H9 (cell line): ENCODE measurements at regions not wholly inside any gene's neighbourhood (a gene's known extent, or its start where the extent isn't known, plus 50 kb on each side); places are given as distances from the start of the nearest gene placed in this dataset.

Source experiments
- DNase-seq: peaks from one replicate; pipeline ENCODE4 v3.0.0-alpha.2; 2017
- H2AFZ ChIP-seq: one replicate; pipeline ENCODE4 v1.6.1; 2013; ENCODE audit warnings: mild to moderate bottlenecking, low read length, control low read depth, moderate library complexity
- H2AK5ac ChIP-seq: 2 replicates; pipeline ENCODE4 v1.6.1; 2013; ENCODE audit warnings: low read length, control low read depth, mixed read lengths; ENCODE audit not compliant: insufficient read length
- H2BK120ac ChIP-seq: one replicate; pipeline ENCODE4 v1.6.1; 2013; ENCODE audit warnings: low read depth, mild to moderate bottlenecking, low read length, control low read depth, inconsistent platforms; ENCODE audit not compliant: poor library complexity, severe bottlenecking
- H2BK12ac ChIP-seq: 2 replicates; pipeline ENCODE4 v1.6.1; 2013; ENCODE audit warnings: low read length, control low read depth, mixed read lengths, low read depth; ENCODE audit not compliant: insufficient read length
- H2BK15ac ChIP-seq: 2 replicates; pipeline ENCODE4 v1.6.1; 2013; ENCODE audit warnings: low read depth, low read length, control low read depth
- H2BK20ac ChIP-seq: one replicate; pipeline ENCODE4 v1.6.1; 2013; ENCODE audit warnings: low read depth, mild to moderate bottlenecking, low read length, control low read depth, inconsistent platforms; ENCODE audit not compliant: poor library complexity, severe bottlenecking
- H2BK5ac ChIP-seq: 2 replicates; pipeline ENCODE4 v1.6.1; 2013; ENCODE audit warnings: low read length, control low read depth, mixed read lengths; ENCODE audit not compliant: insufficient read length
- H3K14ac ChIP-seq: 2 replicates; pipeline ENCODE4 v1.6.1; 2013; ENCODE audit warnings: low read length, control low read depth; ENCODE audit not compliant: insufficient read depth
- H3K18ac ChIP-seq: 2 replicates; pipeline ENCODE4 v1.6.1; 2013; ENCODE audit warnings: low read depth, mild to moderate bottlenecking, mixed read lengths, low read length, control low read depth; ENCODE audit not compliant: insufficient read length
- H3K23ac ChIP-seq: 2 replicates; pipeline ENCODE4 v1.6.1; 2013; ENCODE audit warnings: low read length, control low read depth, mixed read lengths, low read depth; ENCODE audit not compliant: insufficient read length
- H3K23me2 ChIP-seq: 2 replicates; pipeline ENCODE4 v1.6.1; 2013; ENCODE audit warnings: low read depth, mild to moderate bottlenecking, mixed read lengths, low read length, control low read depth; ENCODE audit not compliant: insufficient read length, poor library complexity, severe bottlenecking
- H3K27ac ChIP-seq: 2 replicates; pipeline ENCODE4 v1.5.1; 2013; ENCODE audit warnings: low read length, control low read depth, mixed read lengths, low read depth; ENCODE audit not compliant: insufficient read length
- H3K27me3 ChIP-seq: 2 replicates; pipeline ENCODE4 v1.6.1; 2013; ENCODE audit warnings: low read length, control low read depth, inconsistent platforms; ENCODE audit not compliant: insufficient read depth
- H3K4ac ChIP-seq: 2 replicates; pipeline ENCODE4 v1.6.1; 2013; ENCODE audit warnings: low read depth, mild to moderate bottlenecking, control low read depth, inconsistent platforms, low read length, moderate library complexity
- H3K4me1 ChIP-seq: 2 replicates; pipeline ENCODE4 v1.6.1; 2013; ENCODE audit warnings: low read length, control low read depth, inconsistent platforms; ENCODE audit not compliant: insufficient read depth
- H3K4me2 ChIP-seq: 2 replicates; pipeline ENCODE4 v1.6.1; 2013; ENCODE audit warnings: low read length, control low read depth, mixed read lengths; ENCODE audit not compliant: insufficient read length, insufficient read depth
- H3K56ac ChIP-seq: 2 replicates; pipeline ENCODE4 v1.6.1; 2013; ENCODE audit warnings: low read depth, mild to moderate bottlenecking, mixed read lengths, low read length, control low read depth; ENCODE audit not compliant: insufficient read length
- H3K79me1 ChIP-seq: 2 replicates; pipeline ENCODE4 v1.6.1; 2013; ENCODE audit warnings: low read depth, mild to moderate bottlenecking, moderate library complexity, low read length, control low read depth, inconsistent platforms; ENCODE audit not compliant: insufficient read depth, poor library complexity, severe bottlenecking
- H3K79me2 ChIP-seq: 2 replicates; pipeline ENCODE4 v1.6.1; 2013; ENCODE audit warnings: low read length, control low read depth, inconsistent platforms; ENCODE audit not compliant: insufficient read depth
- H3K9ac ChIP-seq: 2 replicates; pipeline ENCODE4 v1.6.1; 2013; ENCODE audit warnings: low read length, control low read depth, mixed read lengths; ENCODE audit not compliant: insufficient read length; ENCODE audit errors: extremely low read depth
- H3K9me3 ChIP-seq: one replicate; pipeline ENCODE4 v1.6.1; 2013; ENCODE audit warnings: low read depth, low read length, inconsistent platforms; ENCODE audit not compliant: control insufficient read depth
- H3T11ph ChIP-seq: one replicate; pipeline ENCODE4 v1.6.1; 2013; ENCODE audit warnings: mild to moderate bottlenecking, low read length, control low read depth, inconsistent platforms
- H4K20me1 ChIP-seq: one replicate; pipeline ENCODE4 v1.6.1; 2013; ENCODE audit not compliant: control insufficient read depth, insufficient read length, insufficient read depth
- H4K5ac ChIP-seq: 2 replicates; pipeline ENCODE4 v1.6.1; 2013; ENCODE audit warnings: low read depth, mild to moderate bottlenecking, mixed read lengths, low read length, control low read depth; ENCODE audit not compliant: insufficient read length
- H4K8ac ChIP-seq: replicated peaks from 2 replicates; pipeline ENCODE4 v1.6.1; 2013; ENCODE audit warnings: low read length, control low read depth, mixed read lengths, low read depth; ENCODE audit not compliant: insufficient read length
- H4K91ac ChIP-seq: 2 replicates; pipeline ENCODE4 v1.6.1; 2013; ENCODE audit warnings: low read depth, mild to moderate bottlenecking, moderate library complexity, mixed read lengths, low read length, control low read depth; ENCODE audit not compliant: insufficient read length
- H3K27ac Mint-ChIP-seq, 3 experiments: 2 replicates in 2 of 3; 3 replicates in 1 of 3; pipeline ENCODE4 v1.8.0; 2020 to 2021; ENCODE audit warnings: mixed read lengths in 3 of 3, mild to moderate bottlenecking in 1 of 3, moderate library complexity in 1 of 3
- H3K27me3 Mint-ChIP-seq: 2 replicates; pipeline ENCODE4 v1.8.0; 2021; ENCODE audit warnings: low read depth, mild to moderate bottlenecking, moderate library complexity, mixed read lengths
- H3K36me3 Mint-ChIP-seq, 3 experiments: 2 replicates in 2 of 3; 3 replicates in 1 of 3; pipeline ENCODE4 v1.8.0; 2020 to 2021; ENCODE audit warnings: low read depth in 3 of 3, mixed read lengths in 3 of 3; ENCODE audit not compliant: insufficient read depth in 1 of 3
- H3K4me1 Mint-ChIP-seq, 2 experiments: 2 replicates each; pipeline ENCODE4 v1.8.0; 2020; ENCODE audit warnings: mixed read lengths in 2 of 2
- H3K4me3 Mint-ChIP-seq, 2 experiments: 2 replicates in 1 of 2; 3 replicates in 1 of 2; pipeline ENCODE4 v1.8.0; 2020 to 2021; ENCODE audit warnings: mild to moderate bottlenecking in 2 of 2, mixed read lengths in 2 of 2, moderate library complexity in 1 of 2
- H3K9me3 Mint-ChIP-seq, 2 experiments: 2 replicates in 1 of 2; 3 replicates in 1 of 2; pipeline ENCODE4 v1.8.0; 2020; ENCODE audit warnings: mild to moderate bottlenecking in 2 of 2, mixed read lengths in 2 of 2, moderate library complexity in 1 of 2
- WGBS: extraction: QIAGEN DNeasy Blood & Tissue Kit; methylation state at CpG from one replicate; pipeline ENCODE4 v1.1.7; 2013; ENCODE audit warnings: missing lambda C conversion rate, low lambda C conversion rate, mixed read lengths; ENCODE audit not compliant: insufficient read length; ENCODE audit errors: extremely low coverage; 5-methylcytosine and 5-hydroxymethylcytosine counted together
- TF ChIP-seq, protein P1 (sequence below): fragments of 200-600 bp; sonication (generic); conservative IDR thresholded peaks from 3 replicates; pipeline ENCODE4 v1.8.0; 2021; ENCODE audit warnings: antibody characterized with exemption, mild to moderate bottlenecking

DNA sequence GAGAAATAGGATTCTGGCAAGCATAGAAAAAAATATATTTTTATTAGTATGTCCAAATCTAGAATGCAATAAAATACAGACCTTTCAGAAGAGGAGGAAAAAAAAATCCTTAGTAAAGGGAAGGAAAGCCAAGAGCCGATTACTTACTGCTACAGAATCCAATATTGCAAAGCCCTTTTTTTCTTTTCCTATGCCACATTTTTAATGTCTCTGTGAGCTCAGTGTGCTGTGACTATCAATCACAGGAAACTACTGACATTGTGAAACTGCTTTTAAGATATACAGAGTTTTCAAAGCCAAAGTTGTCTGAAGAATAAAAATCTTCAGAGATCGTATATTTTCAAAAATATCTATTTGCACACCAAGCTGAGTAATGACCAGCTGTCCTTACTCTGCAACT, 120.4 kb downstream of the CHD9NB start:
- Mint-ChIP-seq H3K27ac (no peak overlapping the region), H3K27me3 (no peaks in the 10 kb centered on the region; the same call in 1 of the 2 replicates), H3K4me3 (no peak overlapping the region), H3K9me3 (peaks cover 0 to 6% of the 10 kb centered on the region in 2 experiments; a peak in 3 of 5 replicates), H3K36me3 (no peaks in the 10 kb centered on the region), H3K4me1 (no peaks in the 10 kb centered on the region)
- H3K18ac ChIP-seq: no peak overlapping the region
- H2AK5ac ChIP-seq: no peak overlapping the region
- no peak overlapping the region for H3K14ac ChIP-seq
- no peaks in the 10 kb centered on the region for H3K9me3 ChIP-seq
- no peak overlapping the region for H4K8ac ChIP-seq
- no peak overlapping the region for H4K91ac ChIP-seq
- no CpG with 5 or more reads among the region's 2 CpGs for WGBS
- no peak for DNase-seq
- H3K4me1 ChIP-seq: no peaks in the 10 kb centered on the region
- H3K27ac ChIP-seq: no peak overlapping the region
- H3T11ph ChIP-seq: no peak overlapping the region
- no peak overlapping the region for H2BK15ac ChIP-seq
- no peaks in the 10 kb centered on the region for H3K27me3 ChIP-seq
- H4K5ac ChIP-seq: no peak overlapping the region
- no peak overlapping the region for H2BK5ac ChIP-seq
- no peaks in the 10 kb centered on the region for H3K79me2 ChIP-seq
- H3K79me1 ChIP-seq: no peaks in the 10 kb centered on the region
- no peak overlapping the region for H2BK12ac ChIP-seq
- no peaks in the 10 kb centered on the region for H4K20me1 ChIP-seq
- no peaks in the 10 kb centered on the region for H3K23me2 ChIP-seq
- no peak overlapping the region for H3K4me2 ChIP-seq
- no peak overlapping the region for H2BK120ac ChIP-seq
- TF ChIP-seq, protein P1, sequence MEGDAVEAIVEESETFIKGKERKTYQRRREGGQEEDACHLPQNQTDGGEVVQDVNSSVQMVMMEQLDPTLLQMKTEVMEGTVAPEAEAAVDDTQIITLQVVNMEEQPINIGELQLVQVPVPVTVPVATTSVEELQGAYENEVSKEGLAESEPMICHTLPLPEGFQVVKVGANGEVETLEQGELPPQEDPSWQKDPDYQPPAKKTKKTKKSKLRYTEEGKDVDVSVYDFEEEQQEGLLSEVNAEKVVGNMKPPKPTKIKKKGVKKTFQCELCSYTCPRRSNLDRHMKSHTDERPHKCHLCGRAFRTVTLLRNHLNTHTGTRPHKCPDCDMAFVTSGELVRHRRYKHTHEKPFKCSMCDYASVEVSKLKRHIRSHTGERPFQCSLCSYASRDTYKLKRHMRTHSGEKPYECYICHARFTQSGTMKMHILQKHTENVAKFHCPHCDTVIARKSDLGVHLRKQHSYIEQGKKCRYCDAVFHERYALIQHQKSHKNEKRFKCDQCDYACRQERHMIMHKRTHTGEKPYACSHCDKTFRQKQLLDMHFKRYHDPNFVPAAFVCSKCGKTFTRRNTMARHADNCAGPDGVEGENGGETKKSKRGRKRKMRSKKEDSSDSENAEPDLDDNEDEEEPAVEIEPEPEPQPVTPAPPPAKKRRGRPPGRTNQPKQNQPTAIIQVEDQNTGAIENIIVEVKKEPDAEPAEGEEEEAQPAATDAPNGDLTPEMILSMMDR: no peak
- H3K56ac ChIP-seq: no peak overlapping the region
- H3K4ac ChIP-seq: no peak overlapping the region
- no peak overlapping the region for H2AFZ ChIP-seq
- no peak overlapping the region for H3K23ac ChIP-seq
- no peak overlapping the region for H3K9ac ChIP-seq
- no peak overlapping the region for H2BK20ac ChIP-seq
